RWPE2 (cell line): ENCODE measurements at regions not wholly inside any gene's neighbourhood (a gene's known extent, or its start where the extent isn't known, plus 50 kb on each side); places are given as distances from the start of the nearest gene placed in this dataset.

Experiments
- ATAC-seq: fragments of 200-7000 bp; cut with Tn5 transposase; 3 replicates; pipeline ENCODE4 v1.9.1; 2021; ENCODE audit warnings: low read depth
- DNase-seq: peaks from one replicate; pipeline ENCODE4 v3.0.0-alpha.2; 2020; ENCODE audit warnings: low spot score
- H3K27ac ChIP-seq: fragments of 450-650 bp; 2 replicates; pipeline ENCODE4 v1.5.1; 2017; ENCODE audit warnings: mild to moderate bottlenecking; ENCODE audit not compliant: poor library complexity, severe bottlenecking
- H3K27me3 ChIP-seq: fragments of 250-450 bp; sonication (Bioruptor Pico); 2 replicates; pipeline ENCODE4 v1.5.1; 2021; ENCODE audit warnings: mild to moderate bottlenecking, moderate library complexity; ENCODE audit not compliant: insufficient read depth, poor library complexity, severe bottlenecking
- H3K36me3 ChIP-seq: fragments of 250-450 bp; sonication (Bioruptor Pico); 2 replicates; pipeline ENCODE4 v1.5.1; 2020; ENCODE audit warnings: low read depth, mild to moderate bottlenecking, moderate library complexity
- H3K4me1 ChIP-seq: fragments of 250-450 bp; sonication (Bioruptor Pico); 2 replicates; pipeline ENCODE4 v1.5.1; 2021; ENCODE audit warnings: mild to moderate bottlenecking, moderate library complexity; ENCODE audit not compliant: insufficient read depth, poor library complexity, severe bottlenecking
- H3K4me3 ChIP-seq: fragments of 250-450 bp; sonication (Bioruptor Pico); 2 replicates; pipeline ENCODE4 v1.5.1; 2021; ENCODE audit warnings: mild to moderate bottlenecking, moderate library complexity; ENCODE audit not compliant: severe bottlenecking
- H3K9me3 ChIP-seq: fragments of 250-450 bp; sonication (Bioruptor Pico); 2 replicates; pipeline ENCODE4 v1.5.1; 2021; ENCODE audit warnings: mild to moderate bottlenecking, moderate library complexity; ENCODE audit not compliant: severe bottlenecking
- TF ChIP-seq, protein P1 (sequence below): fragments of 450-650 bp; IDR thresholded peaks from one replicate; pipeline ENCODE4 v1.5.1; 2017; ENCODE audit warnings: mild to moderate bottlenecking, moderate library complexity; ENCODE audit not compliant: poor library complexity, severe bottlenecking

GRCh38 chr9:13816837-13817236 is 497.1 kb downstream of the NFIB start:
- DNase-seq (no peak), ATAC-seq (peak; percentile 91)
- Histone ChIP-seq H3K9me3 (peaks cover 3% of the 10 kb centered on the region), H3K27me3 (no peaks in the 10 kb centered on the region), H3K36me3 (no peaks in the 10 kb centered on the region), H3K4me1 (peaks cover 10% of the 10 kb centered on the region), H3K4me3 (no peak overlapping the region), H3K27ac (no peak overlapping the region)
- TF ChIP-seq, protein P1, sequence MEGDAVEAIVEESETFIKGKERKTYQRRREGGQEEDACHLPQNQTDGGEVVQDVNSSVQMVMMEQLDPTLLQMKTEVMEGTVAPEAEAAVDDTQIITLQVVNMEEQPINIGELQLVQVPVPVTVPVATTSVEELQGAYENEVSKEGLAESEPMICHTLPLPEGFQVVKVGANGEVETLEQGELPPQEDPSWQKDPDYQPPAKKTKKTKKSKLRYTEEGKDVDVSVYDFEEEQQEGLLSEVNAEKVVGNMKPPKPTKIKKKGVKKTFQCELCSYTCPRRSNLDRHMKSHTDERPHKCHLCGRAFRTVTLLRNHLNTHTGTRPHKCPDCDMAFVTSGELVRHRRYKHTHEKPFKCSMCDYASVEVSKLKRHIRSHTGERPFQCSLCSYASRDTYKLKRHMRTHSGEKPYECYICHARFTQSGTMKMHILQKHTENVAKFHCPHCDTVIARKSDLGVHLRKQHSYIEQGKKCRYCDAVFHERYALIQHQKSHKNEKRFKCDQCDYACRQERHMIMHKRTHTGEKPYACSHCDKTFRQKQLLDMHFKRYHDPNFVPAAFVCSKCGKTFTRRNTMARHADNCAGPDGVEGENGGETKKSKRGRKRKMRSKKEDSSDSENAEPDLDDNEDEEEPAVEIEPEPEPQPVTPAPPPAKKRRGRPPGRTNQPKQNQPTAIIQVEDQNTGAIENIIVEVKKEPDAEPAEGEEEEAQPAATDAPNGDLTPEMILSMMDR: no peak

DNA sequence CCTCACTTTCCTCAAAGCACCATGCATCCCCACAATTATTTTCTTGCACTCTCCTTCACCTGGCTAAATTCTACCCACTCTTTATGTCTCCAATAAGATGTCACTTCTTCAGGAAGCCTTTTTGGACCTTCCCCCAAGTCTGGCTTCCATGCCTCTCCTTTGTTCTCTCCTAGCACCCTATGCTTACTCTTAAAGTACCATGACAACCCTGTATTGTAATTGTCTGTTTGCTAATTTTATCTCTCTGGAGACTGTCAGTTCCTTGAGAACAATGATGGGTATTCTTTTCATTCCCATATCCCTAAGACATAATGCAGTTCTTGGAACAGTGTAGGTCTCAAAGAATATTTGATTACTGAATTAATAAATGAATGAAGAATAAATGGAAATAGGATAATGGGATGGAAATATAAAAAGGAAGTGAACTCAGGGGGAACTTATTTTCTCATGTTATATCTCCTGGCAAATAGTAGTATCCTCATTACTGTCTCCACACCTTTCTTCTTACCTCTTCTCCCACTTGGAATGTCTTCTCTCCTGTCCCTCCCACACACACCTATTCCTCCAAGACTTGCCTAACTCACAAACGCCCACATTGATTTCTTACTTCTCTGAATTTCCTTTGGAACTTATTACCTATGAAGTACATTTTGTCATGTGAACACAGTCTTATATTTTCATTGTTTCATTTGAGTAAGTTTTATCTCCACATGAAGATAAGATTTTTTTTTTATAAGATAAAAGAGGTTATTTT is 499.1 kb downstream of the NFIB start:
- peaks cover 3% of the 10 kb centered on the region for H3K9me3 ChIP-seq
- no peaks in the 10 kb centered on the region for H3K27me3 ChIP-seq
- H3K4me3 ChIP-seq: no peak overlapping the region
- no peak for DNase-seq
- no peak overlapping the region for H3K27ac ChIP-seq
- H3K4me1 ChIP-seq: peaks cover 10% of the 10 kb centered on the region
- TF ChIP-seq, protein P1: no peak
- ATAC-seq: no peak
- no peaks in the 10 kb centered on the region for H3K36me3 ChIP-seq

DNA sequence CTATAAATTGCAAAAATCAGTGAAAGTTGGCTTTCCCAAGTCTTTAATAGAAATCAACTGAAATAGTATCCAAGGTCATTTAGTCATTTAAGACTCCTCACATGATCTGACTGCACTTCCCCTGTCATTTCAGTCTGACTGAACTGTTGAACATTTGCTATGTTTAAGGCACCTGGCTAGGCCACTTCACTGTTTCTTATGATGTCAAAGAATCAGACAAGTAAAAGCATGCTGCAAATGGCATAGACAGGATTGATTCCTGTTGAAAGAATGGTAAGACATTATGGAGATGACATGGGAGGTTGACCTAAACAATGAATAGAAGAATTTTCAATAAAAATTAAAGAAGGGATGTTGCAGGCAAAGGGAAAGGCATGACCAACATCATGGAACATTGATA is 502.1 kb downstream of the NFIB start:
- ATAC-seq (no peak), DNase-seq (no peak)
- no peak overlapping the region for H3K27ac ChIP-seq

GRCh38 chr9:13810510-13810909 is 503.4 kb downstream of the NFIB start:
- DNase-seq: no peak
- H3K4me1 ChIP-seq: no peaks in the 10 kb centered on the region

More for the DNA sequence above, 502.1 kb downstream of the NFIB start:
- no peaks in the 10 kb centered on the region for H3K9me3 ChIP-seq
- peaks cover 4% of the 10 kb centered on the region for H3K4me1 ChIP-seq
- H3K36me3 ChIP-seq: no peaks in the 10 kb centered on the region
- no peak overlapping the region for H3K4me3 ChIP-seq
- TF ChIP-seq, protein P1: no peak
- H3K27me3 ChIP-seq: no peaks in the 10 kb centered on the region

More at GRCh38 chr9:13810510-13810909, 503.4 kb downstream of the NFIB start:
- Histone ChIP-seq H3K36me3 (no peaks in the 10 kb centered on the region), H3K4me3 (no peak overlapping the region), H3K27me3 (no peaks in the 10 kb centered on the region), H3K27ac (no peak overlapping the region), H3K9me3 (no peaks in the 10 kb centered on the region)
- TF ChIP-seq, protein P1: no peak
- ATAC-seq: no peak
